ENCODE measurements at regions not wholly inside any gene's neighbourhood (a gene's known extent, or its start where the extent isn't known, plus 50 kb on each side); places are given as distances from the start of the nearest gene placed in this dataset.

DNA sequence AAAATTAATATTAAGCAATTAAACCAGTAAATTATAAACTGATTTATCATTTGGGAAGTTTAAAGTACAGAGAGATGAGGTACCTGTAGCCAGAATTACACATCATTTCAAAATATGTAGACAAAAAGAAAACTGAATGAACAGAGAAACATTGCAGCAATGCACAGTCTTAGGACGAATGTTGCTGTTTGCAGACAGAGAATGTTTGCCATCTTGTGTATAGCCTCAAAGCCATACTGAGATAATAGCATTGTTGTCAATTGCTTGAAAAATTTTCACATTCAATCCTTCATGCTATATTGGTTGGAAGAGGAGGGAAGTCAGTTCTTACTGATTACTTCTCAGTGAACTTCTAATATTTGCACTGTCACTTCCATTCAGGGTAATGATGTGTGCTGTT is 326.2 kb downstream of the PRR16 start:
- ATAC-seq: no peak
- H3K4me2 ChIP-seq: no peak overlapping the region
- no peak for DNase-seq (ENCODE audit: low read depth in 1 of 2, low spot score in 1 of 2)
- H3K27ac ChIP-seq: no peak overlapping the region
- no peak for FAIRE-seq
- ChIA-PET POLR2A (no interaction called here), CTCF (no interaction called here)
- H3K9me3 ChIP-seq: no peaks in the 10 kb centered on the region
- no peak for TF ChIP-seq EHMT2 (IDR thresholded peaks at IDR 0.05; ENCODE audit: low read depth)
- TF ChIP-seq, protein P1, sequence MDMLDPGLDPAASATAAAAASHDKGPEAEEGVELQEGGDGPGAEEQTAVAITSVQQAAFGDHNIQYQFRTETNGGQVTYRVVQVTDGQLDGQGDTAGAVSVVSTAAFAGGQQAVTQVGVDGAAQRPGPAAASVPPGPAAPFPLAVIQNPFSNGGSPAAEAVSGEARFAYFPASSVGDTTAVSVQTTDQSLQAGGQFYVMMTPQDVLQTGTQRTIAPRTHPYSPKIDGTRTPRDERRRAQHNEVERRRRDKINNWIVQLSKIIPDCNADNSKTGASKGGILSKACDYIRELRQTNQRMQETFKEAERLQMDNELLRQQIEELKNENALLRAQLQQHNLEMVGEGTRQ (IDR thresholded peaks at IDR 0.05): no peak
- TF ChIP-seq, protein P2, sequence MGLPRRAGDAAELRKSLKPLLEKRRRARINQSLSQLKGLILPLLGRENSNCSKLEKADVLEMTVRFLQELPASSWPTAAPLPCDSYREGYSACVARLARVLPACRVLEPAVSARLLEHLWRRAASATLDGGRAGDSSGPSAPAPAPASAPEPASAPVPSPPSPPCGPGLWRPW (IDR thresholded peaks at IDR 0.05): no peak
- no peak for TF ChIP-seq SREBF2 (IDR thresholded peaks at IDR 0.05)
- TF ChIP-seq SMC3 (IDR thresholded peaks at IDR 0.05): no peak
- 16% methylated on average over 1 of the region's 1 CpG for WGBS (ENCODE audit: missing lambda C conversion rate)
- H3K4me3 ChIP-seq: no peak overlapping the region
- H3K4me1 ChIP-seq: no peaks in the 10 kb centered on the region

DNA sequence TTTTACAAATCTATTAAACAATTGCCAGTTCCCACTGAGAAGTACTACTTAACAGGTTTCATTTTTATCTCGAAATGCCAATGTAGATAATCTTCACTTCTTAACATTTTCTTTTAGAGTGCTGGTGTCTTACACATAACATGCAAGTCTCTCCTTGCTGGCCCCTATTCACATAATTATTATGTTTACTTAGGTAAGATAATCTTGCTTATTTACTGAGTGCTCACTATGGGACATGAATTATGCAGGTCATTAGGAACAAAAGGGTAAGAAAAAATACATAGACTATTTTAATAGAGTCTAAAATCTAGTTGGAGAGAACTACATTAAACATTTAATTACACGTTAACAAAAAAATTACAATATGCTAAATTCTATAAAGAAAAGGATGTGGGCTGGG is 328.4 kb downstream of the PRR16 start:
- Histone ChIP-seq H3K9me3 (no peaks in the 10 kb centered on the region), H3K27ac (no peak overlapping the region), H3K4me3 (no peak overlapping the region), H3K4me2 (no peak overlapping the region), H3K4me1 (no peaks in the 10 kb centered on the region)
- CTCF ChIA-PET: no interaction called here
- FAIRE-seq: no peak
- POLR2A ChIA-PET: no interaction called here
- DNase-seq (ENCODE audit: low read depth in 1 of 2, low spot score in 1 of 2): no peak
- WGBS (ENCODE audit: missing lambda C conversion rate): 38% methylated on average over 2 of the region's 2 CpGs
- TF ChIP-seq CBX2 (IDR thresholded peaks at IDR 0.05; ENCODE audit: borderline replicate concordance, low read depth): no peak
- no peak for TF ChIP-seq HOXA7 (CRISPR knock-in tag; IDR thresholded peaks at IDR 0.05)
- TF ChIP-seq TP53 (CRISPR knock-in tag; IDR thresholded peaks at IDR 0.05): no peak
- no peak for ATAC-seq

DNA sequence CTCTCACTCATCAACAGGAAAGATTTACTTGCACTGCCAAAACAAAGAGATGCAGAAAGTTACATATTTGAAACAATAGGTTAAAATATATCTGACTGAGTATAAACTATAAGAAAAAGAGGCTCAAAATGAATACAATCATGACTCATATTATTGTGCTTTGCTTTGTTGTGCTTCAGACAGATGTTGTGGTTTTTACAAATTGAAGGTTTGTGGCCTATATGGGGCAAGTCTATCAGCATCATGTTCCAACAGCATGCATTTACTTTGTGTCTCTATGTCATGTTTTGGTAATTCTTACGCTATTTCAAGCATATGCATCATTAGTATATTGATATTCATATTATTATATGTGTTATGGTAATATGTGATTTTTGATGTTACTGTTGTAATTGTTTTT is 330.0 kb downstream of the PRR16 start:
- FAIRE-seq: no peak
- Histone ChIP-seq H3K9me3 (no peaks in the 10 kb centered on the region), H3K4me3 (no peak overlapping the region), H3K27ac (no peak overlapping the region), H3K4me2 (no peak overlapping the region), H3K4me1 (no peaks in the 10 kb centered on the region)
- 25% methylated on average over 1 of the region's 1 CpG for WGBS (ENCODE audit: missing lambda C conversion rate)
- TF ChIP-seq ZNF302 (CRISPR knock-in tag; IDR thresholded peaks at IDR 0.05) (no peak), POLR2AphosphoS2 (conservative IDR thresholded peaks at IDR 0.05; ENCODE audit: low read length) (no peak), CHD4 (IDR thresholded peaks at IDR 0.05; ENCODE audit: borderline replicate concordance) (no peak), MAZ (IDR thresholded peaks at IDR 0.05; ENCODE audit: borderline replicate concordance, low read depth, low read length) (no peak), TP53 (CRISPR knock-in tag; IDR thresholded peaks at IDR 0.05) (no peak), ZC3H11A (IDR thresholded peaks at IDR 0.05) (no peak), RNF2 (IDR thresholded peaks at IDR 0.05; ENCODE audit: borderline replicate concordance, low read depth) (no peak), FOXS1 (CRISPR knock-in tag; IDR thresholded peaks at IDR 0.05) (no peak), RCOR1 (IDR thresholded peaks at IDR 0.05; ENCODE audit: low read depth, low read length) (no peak), RAD21 (conservative IDR thresholded peaks at IDR 0.05 in 1 of 2, IDR thresholded peaks at IDR 0.05 in 1 of 2) (no peak), RARB (CRISPR knock-in tag; IDR thresholded peaks at IDR 0.05) (no peak), FOSB (CRISPR knock-in tag; IDR thresholded peaks at IDR 0.05) (no peak)
- TF ChIP-seq, protein P2 (IDR thresholded peaks at IDR 0.05): no peak
- TF ChIP-seq, protein P3, sequence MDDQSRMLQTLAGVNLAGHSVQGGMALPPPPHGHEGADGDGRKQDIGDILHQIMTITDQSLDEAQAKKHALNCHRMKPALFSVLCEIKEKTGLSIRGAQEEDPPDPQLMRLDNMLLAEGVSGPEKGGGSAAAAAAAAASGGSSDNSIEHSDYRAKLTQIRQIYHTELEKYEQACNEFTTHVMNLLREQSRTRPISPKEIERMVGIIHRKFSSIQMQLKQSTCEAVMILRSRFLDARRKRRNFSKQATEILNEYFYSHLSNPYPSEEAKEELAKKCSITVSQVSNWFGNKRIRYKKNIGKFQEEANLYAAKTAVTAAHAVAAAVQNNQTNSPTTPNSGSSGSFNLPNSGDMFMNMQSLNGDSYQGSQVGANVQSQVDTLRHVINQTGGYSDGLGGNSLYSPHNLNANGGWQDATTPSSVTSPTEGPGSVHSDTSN (IDR thresholded peaks at IDR 0.05): no peak
- ChIA-PET CTCF (no interaction called here), POLR2A (no interaction called here)
- no peak for ATAC-seq
- DNase-seq (ENCODE audit: low read depth in 1 of 2, low spot score in 1 of 2): no peak
